Glutamatergic neuron (in vitro differentiated cells): ENCODE measurements at regions not wholly inside any gene's neighbourhood (a gene's known extent, or its start where the extent isn't known, plus 50 kb on each side); places are given as distances from the start of the nearest gene placed in this dataset.
"Not testable (repeated sequence)": the region's sequence is repeated elsewhere in the genome, so short reads cannot be mapped to it uniquely, and the experiment has no call there.

ENCODE experiments used
- DNase-seq: peaks from one replicate; pipeline ENCODE4 v3.0.0; 2022
- H3K27ac Mint-ChIP-seq: one replicate; pipeline ENCODE4 v1.8.0; 2020; ENCODE audit warnings: mild to moderate bottlenecking, mixed read lengths, inconsistent platforms; ENCODE audit not compliant: unreplicated experiment
- H3K27me3 Mint-ChIP-seq: one replicate; pipeline ENCODE4 v1.8.0; 2020; ENCODE audit warnings: mild to moderate bottlenecking, moderate library complexity, mixed read lengths, inconsistent platforms; ENCODE audit not compliant: unreplicated experiment
- H3K36me3 Mint-ChIP-seq: one replicate; pipeline ENCODE4 v1.8.0; 2020; ENCODE audit warnings: mild to moderate bottlenecking, mixed read lengths, inconsistent platforms; ENCODE audit not compliant: unreplicated experiment
- H3K4me1 Mint-ChIP-seq: one replicate; pipeline ENCODE4 v1.8.0; 2020; ENCODE audit warnings: mild to moderate bottlenecking, low read depth, mixed read lengths, inconsistent platforms; ENCODE audit not compliant: unreplicated experiment
- H3K4me3 Mint-ChIP-seq: one replicate; pipeline ENCODE4 v1.8.0; 2020; ENCODE audit warnings: mild to moderate bottlenecking, mixed read lengths, inconsistent platforms; ENCODE audit not compliant: unreplicated experiment
- H3K9me3 Mint-ChIP-seq: one replicate; pipeline ENCODE4 v1.8.0; 2020; ENCODE audit warnings: mild to moderate bottlenecking, moderate library complexity, mixed read lengths, inconsistent platforms; ENCODE audit not compliant: unreplicated experiment
- TF ChIP-seq, protein P1 (sequence below): fragments of 200-600 bp; sonication (generic); IDR thresholded peaks from one replicate; pipeline ENCODE4 v1.5.0; 2021; ENCODE audit not compliant: partially characterized antibody, unreplicated experiment

GRCh38 chr5:37930350-37930749 lies 90.5 kb upstream of the GDNF start:
- Mint-ChIP-seq H3K27me3 (peaks cover 2% of the 10 kb centered on the region), H3K4me3 (no peak overlapping the region), H3K27ac (no peak overlapping the region), H3K4me1 (no peaks in the 10 kb centered on the region), H3K9me3 (no peaks in the 10 kb centered on the region), H3K36me3 (no peaks in the 10 kb centered on the region)
- no peak for DNase-seq
- TF ChIP-seq, protein P1, sequence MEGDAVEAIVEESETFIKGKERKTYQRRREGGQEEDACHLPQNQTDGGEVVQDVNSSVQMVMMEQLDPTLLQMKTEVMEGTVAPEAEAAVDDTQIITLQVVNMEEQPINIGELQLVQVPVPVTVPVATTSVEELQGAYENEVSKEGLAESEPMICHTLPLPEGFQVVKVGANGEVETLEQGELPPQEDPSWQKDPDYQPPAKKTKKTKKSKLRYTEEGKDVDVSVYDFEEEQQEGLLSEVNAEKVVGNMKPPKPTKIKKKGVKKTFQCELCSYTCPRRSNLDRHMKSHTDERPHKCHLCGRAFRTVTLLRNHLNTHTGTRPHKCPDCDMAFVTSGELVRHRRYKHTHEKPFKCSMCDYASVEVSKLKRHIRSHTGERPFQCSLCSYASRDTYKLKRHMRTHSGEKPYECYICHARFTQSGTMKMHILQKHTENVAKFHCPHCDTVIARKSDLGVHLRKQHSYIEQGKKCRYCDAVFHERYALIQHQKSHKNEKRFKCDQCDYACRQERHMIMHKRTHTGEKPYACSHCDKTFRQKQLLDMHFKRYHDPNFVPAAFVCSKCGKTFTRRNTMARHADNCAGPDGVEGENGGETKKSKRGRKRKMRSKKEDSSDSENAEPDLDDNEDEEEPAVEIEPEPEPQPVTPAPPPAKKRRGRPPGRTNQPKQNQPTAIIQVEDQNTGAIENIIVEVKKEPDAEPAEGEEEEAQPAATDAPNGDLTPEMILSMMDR: no peak

DNA sequence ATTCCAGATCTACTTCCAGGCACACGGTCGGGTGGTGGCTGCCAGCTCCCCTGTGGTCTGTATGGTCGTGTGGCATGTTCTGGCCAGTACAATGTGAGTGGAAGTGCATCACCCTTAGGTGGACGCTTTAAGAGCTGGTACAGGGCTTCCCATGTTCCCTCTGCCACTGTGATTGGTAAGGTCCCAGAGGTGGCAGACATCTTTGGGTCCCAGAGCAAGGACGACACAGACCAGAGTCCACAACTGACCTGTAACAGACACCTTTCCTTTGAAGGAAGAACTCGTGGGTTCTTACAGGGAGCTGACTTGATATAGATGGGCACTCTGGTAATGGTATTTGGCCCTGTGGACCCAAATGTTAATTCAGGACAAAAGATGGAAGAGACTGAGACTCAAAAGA lies 90.0 kb upstream of the GDNF start:
- no peak for DNase-seq
- Mint-ChIP-seq H3K9me3 (no peaks in the 10 kb centered on the region), H3K27me3 (peaks cover 2% of the 10 kb centered on the region), H3K4me3 (no peak overlapping the region), H3K36me3 (no peaks in the 10 kb centered on the region), H3K27ac (no peak overlapping the region), H3K4me1 (no peaks in the 10 kb centered on the region)
- TF ChIP-seq, protein P1: no peak

- not testable (repeated sequence) for H3K27me3 Mint-ChIP-seq, H3K4me1 Mint-ChIP-seq, H3K4me3 Mint-ChIP-seq, H3K36me3 Mint-ChIP-seq, DNase-seq, H3K27ac Mint-ChIP-seq, H3K9me3 Mint-ChIP-seq
Observed at GRCh38 chr5:37927753-37928152, 87.9 kb upstream of the GDNF start.

DNA sequence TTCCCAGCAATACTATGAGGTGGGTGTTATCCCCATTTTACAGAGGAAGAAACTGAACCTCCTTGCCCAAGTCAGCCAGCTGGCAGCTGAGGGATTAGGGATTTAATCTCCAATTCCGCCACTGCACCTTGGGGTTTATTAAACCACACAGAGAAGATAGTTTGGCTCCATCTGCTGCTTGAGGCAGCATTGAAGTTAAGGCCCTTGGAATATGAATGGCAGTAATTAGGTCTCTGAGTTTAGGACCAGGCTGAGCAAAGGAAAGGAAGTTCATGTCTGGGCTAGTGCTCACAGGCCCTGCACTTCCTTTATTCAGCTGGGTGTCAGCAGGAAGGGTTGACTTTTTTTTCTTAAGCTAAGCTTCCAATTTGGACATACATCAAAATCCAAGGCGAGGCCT lies 86.9 kb upstream of the GDNF start:
- TF ChIP-seq, protein P1: no peak
- DNase-seq: no peak

DNA sequence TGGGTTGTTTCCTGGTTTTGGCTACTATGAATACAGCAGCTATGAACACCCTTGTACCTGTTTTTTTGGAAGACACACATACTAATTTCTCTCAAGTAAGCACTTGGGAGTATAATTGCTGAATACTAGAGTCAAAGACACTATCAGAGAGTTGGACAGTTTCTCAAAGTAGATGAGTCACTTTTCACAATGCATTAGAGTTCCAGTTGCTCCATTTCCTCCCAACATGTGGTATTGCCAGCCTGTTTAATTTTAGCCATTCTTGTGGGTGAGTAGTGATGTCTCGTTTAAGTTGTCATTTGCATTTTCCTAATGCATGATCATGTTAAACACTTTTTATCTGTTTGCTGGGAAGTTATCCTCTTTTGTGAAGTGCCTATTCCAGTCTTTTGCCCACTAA lies 81.6 kb upstream of the GDNF start:
- Mint-ChIP-seq H3K4me1 (no peaks in the 10 kb centered on the region), H3K36me3 (no peaks in the 10 kb centered on the region), H3K9me3 (no peaks in the 10 kb centered on the region), H3K4me3 (no peak overlapping the region), H3K27ac (no peak overlapping the region), H3K27me3 (no peaks in the 10 kb centered on the region)
- TF ChIP-seq, protein P1: no peak
- DNase-seq: no peak

More for the DNA sequence above, 86.9 kb upstream of the GDNF start:
- Mint-ChIP-seq H3K4me1 (no peaks in the 10 kb centered on the region), H3K27ac (no peak overlapping the region), H3K4me3 (no peak overlapping the region), H3K9me3 (no peaks in the 10 kb centered on the region), H3K27me3 (no peaks in the 10 kb centered on the region), H3K36me3 (no peaks in the 10 kb centered on the region)

DNA sequence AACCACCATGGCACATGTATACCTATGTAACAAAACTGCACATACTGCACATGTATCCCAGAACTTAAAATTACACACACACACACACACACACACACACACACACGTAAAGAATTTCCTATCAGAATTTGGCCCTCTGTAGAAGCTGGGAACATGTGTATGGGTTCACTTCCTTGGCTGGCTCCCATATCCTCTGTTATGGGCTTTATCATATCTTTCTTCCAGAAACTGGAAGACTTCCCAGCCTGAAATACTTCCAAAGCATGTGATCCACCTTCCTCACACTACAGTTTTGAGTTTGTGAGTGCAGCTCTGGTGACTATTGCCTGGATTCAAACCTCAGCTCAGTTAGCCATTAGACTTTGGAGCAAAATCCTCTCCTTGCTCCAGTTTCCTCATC lies 78.6 kb upstream of the GDNF start:
- Mint-ChIP-seq H3K9me3 (no peaks in the 10 kb centered on the region), H3K4me3 (no peak overlapping the region), H3K4me1 (peaks cover 5% of the 10 kb centered on the region), H3K36me3 (no peaks in the 10 kb centered on the region), H3K27ac (no peak overlapping the region), H3K27me3 (no peaks in the 10 kb centered on the region)
- DNase-seq: no peak
- TF ChIP-seq, protein P1: no peak
